HG02981 (cell line): ENCODE measurements at regions not wholly inside any gene's neighbourhood (a gene's known extent, or its start where the extent isn't known, plus 50 kb on each side); places are given as distances from the start of the nearest gene placed in this dataset.
A peak's percentile ranks its signal among the peaks of the same experiment; 100 is the strongest.
"Not testable (repeated sequence)": the region's sequence is repeated elsewhere in the genome, so short reads cannot be mapped to it uniquely, and the experiment has no call there.

Experiments
- ATAC-seq: cut with Tn5 transposase; IDR thresholded peaks from one replicate; pipeline ENCODE4 v1.9.1; 2021; ENCODE audit warnings: mild to moderate bottlenecking, moderate library complexity; ENCODE audit not compliant: unreplicated experiment

- ATAC-seq, result no peak
Measured at GRCh38 chrX:65331371-65331770, 203.2 kb downstream of the LAS1L start.

GRCh38 chrX:65300104-65300809 lies 234.3 kb downstream of the LAS1L start:
- ATAC-seq, result no peak

- not testable (repeated sequence) for ATAC-seq
Measured at GRCh38 chrX:65282905-65283304, 251.7 kb downstream of the LAS1L start.

- ATAC-seq, result no peak
Measured at GRCh38 chrX:65273152-65273551, 261.4 kb downstream of the LAS1L start.

GRCh38 chrX:65266482-65266881 lies 268.1 kb downstream of the LAS1L start:
- no peak for ATAC-seq

- ATAC-seq, result no peak
Measured at GRCh38 chrX:65253817-65254216, 277.6 kb upstream of the ZC4H2 start.

GRCh38 chrX:65241059-65241721 lies 264.9 kb upstream of the ZC4H2 start:
- ATAC-seq, result no peak

GRCh38 chrX:65203545-65203944 lies 227.3 kb upstream of the ZC4H2 start:
- ATAC-seq, result no peak

GRCh38 chrX:65196758-65197360 lies 220.6 kb upstream of the ZC4H2 start:
- no peak for ATAC-seq

GRCh38 chrX:65195621-65196020 lies 219.4 kb upstream of the ZC4H2 start:
- ATAC-seq, result no peak

GRCh38 chrX:65194547-65194946 lies 218.3 kb upstream of the ZC4H2 start:
- ATAC-seq, result no peak

GRCh38 chrX:65163325-65163724 lies 187.1 kb upstream of the ZC4H2 start:
- ATAC-seq, result not testable (repeated sequence)

- ATAC-seq, result no peak
Measured at GRCh38 chrX:65148232-65148631, 172.0 kb upstream of the ZC4H2 start.

GRCh38 chrX:65136424-65136823 lies 160.2 kb upstream of the ZC4H2 start:
- ATAC-seq, result no peak

GRCh38 chrX:65127842-65128241 lies 151.6 kb upstream of the ZC4H2 start:
- ATAC-seq, result no peak

GRCh38 chrX:65098851-65099250 lies 122.6 kb upstream of the ZC4H2 start:
- no peak for ATAC-seq

- no peak for ATAC-seq
Measured at GRCh38 chrX:65093658-65094057, 117.4 kb upstream of the ZC4H2 start.

GRCh38 chrX:65073233-65073632 lies 97.0 kb upstream of the ZC4H2 start:
- ATAC-seq, result no peak

- no peak for ATAC-seq
Measured at GRCh38 chrX:65072590-65072989, 96.3 kb upstream of the ZC4H2 start.

GRCh38 chrX:65058626-65059025 lies 82.4 kb upstream of the ZC4H2 start:
- not testable (repeated sequence) for ATAC-seq

GRCh38 chrX:65045001-65045400 lies 68.8 kb upstream of the ZC4H2 start:
- ATAC-seq, result no peak

- peak; percentile 31 for ATAC-seq
Measured at GRCh38 chrX:65035446-65035770, 59.2 kb upstream of the ZC4H2 start.
